ENCODE measurements at regions not wholly inside any gene's neighbourhood (a gene's known extent, or its start where the extent isn't known, plus 50 kb on each side); places are given as distances from the start of the nearest gene placed in this dataset.
"Not testable (repeated sequence)": the region's sequence is repeated elsewhere in the genome, so short reads cannot be mapped to it uniquely, and the experiment has no call there.

DNA sequence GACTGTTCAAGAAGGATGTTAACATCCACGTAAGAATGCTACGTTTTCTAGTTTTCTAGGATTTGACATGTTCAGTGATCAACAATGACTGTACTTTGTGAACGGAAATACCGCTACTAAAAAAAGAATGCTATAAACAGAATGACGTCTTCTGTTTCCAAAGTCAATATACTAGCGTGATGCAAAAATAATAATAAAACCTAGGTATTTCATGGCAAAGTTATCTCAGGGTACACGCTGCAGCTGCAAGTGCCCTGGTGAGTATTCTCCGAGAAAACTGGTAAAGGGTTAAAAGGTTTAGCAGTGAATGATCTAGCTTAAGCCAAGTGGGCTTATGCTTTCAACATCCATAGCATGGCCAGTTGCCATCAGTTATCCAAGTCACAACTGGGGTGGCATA is 653.3 kb upstream of the PFKP start:
- DNase-seq = no peak

DNA sequence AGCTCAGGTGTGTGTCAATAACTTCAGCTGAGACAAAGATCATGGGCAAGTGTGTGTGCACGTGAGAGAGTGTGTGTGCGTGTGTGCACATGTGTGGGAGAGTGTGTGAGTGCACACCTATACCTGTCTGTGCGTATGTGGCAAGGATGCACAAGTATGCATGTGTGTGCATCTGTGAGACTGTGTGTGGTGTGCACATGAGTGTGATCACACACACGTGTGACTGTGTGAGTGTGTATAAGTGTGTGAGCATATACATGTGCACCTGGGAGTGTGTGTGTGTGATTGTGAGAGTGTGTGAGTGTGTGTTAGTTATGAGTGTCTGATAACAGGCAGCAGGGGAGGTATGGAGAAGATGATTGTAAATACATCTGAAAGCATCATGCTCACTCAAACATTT is 657.3 kb upstream of the PFKP start:
- no peak for DNase-seq

DNA sequence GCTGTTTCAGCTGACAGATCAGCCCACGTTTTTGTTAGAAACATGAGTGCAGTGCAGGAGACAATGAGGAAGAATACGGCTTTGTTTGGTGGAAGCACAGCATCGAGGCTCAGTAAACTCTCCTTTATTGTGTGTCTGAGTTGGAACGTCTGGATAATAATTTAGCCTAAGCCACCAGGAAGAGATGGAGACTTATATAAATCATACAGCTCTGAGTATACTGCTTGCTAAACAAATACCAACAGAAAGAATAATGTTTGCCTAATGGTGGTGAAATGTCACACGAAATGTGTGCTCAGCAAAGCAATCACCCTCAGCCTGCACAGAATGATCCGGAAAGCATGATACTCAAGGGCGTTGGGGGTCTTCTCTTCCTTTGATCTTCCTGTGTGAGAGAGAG is 664.1 kb upstream of the ADARB2 start:
- DNase-seq = no peak

DNA sequence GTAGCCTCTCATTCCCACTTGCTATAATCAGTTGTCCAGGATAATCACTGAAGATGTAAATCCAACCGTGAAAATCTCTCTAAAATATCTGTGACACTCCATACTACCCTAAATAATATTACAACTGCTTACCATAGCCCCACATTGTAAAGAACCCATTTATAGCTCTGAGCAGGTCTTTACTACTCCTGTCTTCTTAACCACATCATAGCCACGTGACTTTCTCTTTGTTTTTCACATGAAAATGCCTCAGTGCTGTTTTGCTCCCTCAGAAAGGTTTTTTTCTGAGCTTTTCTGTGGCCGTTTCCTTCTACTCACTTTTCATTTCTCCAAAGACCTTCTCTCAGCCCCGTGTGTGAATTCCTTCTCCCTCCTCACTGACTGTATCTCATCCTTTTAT is 662.2 kb upstream of the ADARB2 start:
- DNase-seq = no peak

DNA sequence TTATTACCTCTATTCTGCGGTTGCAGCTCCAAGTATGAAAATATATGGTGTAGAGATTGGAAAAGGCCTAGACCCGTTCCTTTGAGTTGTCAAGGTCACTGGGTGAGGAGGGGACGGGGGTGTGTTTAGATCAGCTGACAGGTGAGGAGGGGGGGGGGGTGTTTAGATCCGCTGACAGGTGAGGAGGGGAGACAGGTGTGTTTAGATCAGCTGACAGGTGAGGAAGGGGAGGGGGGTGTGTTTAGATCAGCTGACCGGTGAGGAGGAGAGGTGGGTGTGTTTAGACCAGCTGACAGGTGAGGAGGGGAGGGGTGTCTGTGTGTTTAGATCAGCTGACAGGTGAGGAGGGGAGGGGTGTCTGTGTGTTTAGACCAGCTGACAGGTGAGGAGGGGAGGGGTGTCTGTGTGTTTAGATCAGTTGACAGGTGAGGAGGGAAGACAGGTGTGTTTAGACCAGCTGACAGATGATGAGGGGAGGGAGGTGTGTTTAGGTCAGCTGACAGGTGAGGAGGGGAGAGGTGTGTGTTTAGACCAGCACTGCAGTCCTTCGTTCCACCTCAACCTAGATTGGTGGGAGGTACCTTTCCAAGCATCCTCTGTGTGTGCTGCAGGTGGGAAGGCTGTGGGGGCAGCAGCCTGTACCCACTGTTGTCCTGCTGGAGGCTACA is 655.0 kb upstream of the ADARB2 start:
- no peak for DNase-seq

DNA sequence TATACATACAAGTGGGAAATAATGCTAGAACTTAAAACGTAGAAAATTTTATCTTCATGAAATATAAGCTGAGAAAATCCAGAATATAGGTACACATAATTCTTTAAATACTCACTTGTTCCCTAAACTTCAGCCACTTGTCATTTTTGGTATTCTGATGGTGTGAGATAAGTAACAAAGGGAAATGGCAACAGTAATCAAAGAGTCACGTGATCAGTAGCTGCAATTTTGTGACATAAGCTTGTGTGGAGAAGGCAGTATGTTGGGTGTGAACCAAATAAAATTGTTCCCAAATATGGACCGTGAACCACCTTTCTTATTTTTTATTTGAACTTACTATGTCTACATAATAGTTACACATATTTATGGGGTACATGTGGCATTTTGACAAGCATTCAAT is 650.3 kb upstream of the ADARB2 start:
- DNase-seq = no peak

DNA sequence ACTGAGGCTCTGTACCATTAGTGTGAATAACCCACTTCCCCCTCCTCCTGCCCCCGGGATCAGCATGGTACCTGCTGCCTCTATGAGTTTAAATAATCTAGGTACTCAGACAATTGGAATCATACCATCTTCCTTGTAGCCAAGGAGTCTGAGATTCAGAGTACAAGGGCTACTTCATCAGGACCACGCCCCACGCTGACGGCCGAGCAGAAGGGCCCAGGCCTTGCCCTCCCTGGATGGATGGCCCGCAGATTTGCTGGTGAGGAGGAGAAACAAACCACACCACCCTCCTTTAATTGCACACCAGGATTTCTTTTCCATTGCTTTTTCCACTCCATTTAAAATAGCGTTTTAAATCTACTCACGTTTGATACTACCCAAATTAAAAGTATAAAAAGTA is 649.9 kb upstream of the ADARB2 start:
- no peak for DNase-seq

DNA sequence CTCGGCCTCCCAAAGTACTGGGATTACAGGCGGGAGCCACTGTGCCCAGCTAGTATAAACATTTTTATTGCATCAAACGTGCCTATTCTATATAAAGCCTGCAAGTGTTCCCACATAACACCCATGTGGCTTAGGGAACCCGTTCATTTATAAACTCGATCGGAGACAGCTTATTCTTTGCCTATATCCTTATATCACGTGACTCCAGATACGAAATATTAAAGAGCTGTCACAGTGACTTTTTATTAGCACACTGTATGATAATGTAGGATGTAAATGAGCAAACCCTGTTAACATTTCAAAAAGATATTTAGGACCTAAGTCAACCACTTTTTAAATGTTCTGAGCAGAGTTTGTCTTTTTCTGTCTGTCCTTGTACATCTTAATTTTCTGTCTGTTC is 642.9 kb upstream of the ADARB2 start:
- DNase-seq = no peak

DNA sequence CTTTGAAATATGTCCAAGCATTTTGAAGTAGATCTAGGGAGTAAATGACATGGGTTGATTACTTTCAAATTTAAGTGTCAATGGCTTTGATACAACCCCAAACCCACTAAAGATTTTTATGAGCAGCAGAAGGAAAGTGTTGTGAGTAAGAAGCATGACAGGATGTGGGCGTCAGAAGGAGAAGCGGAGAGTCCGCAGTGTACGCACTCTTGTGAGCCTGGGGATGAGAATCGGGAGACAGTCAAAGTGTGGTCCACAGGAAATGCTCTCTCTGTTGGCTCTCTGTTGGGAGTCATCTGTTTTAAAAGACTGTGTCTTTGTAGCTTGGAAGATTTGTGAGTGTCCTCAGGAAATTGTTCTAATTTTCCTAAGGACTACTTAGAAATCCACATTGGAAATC is 629.8 kb upstream of the ADARB2 start:
- DNase-seq = no peak

DNA sequence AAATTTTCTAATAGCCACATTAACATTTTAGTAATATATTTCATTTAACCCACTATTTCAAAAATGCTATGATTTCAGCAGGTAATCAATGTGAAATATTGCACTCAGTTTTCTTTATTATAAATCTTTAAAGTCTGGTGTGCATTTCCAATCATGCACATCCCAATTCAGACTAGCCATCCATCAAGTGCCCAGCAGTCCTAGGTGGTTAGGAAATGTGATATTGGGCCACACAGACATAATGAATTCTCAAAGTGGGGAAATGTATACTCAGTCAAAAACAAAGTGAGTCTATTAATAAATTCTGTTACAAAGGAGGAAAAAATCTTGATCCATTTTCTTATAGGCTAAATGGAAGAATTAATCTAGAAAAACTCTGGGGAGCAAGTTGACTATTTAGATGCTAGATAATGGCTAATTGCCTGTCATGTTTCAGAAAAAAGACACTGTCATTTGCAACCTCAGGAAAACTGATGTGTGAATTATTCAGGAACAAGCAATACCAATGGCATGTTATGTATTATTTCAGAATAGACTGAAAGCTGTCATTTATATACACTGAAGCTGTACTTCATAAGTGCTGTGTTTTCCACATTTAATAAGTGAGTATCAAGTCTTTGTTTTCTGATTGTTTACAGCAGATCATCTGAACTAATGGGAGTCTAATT is 629.1 kb upstream of the ADARB2 start:
- no peak for DNase-seq

DNA sequence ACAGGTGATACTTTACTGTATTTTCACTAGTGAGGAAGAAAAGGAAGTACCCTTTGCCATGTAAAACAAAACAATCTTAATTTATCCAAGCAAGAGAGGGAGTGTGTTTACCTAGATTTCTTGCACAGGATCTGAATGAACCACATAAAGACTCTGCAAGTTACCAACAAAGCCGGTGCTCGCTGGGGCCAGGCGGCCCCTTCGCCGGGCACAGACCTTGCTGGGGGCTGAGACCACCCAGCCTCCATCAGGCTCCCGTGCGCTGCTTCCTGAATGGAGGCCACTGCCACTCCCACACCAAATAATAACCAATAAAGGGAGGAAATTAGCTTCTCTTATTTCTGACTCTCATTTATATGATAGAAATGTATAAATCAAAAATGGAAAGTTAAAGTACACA is 625.0 kb upstream of the ADARB2 start:
- DNase-seq = no peak

DNA sequence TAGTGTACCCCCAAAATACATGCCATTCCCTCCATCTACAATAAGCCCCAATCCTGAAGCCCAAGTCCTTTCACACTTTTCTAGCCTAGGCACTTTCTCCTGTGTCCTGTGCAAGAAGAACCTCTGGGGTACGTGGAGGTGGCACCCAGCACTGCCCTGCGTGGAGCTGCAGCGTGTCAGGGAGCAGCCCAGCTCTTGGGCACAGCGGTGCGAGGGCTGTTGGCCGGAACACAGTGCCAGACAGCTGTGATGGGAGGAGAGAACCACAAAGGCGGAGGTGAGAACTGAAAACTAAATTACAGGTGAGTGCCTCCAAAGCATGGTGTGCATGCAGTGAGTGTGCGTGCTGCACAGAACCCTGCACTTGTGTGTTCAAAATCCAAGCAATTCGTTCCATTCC is 621.3 kb upstream of the ADARB2 start:
- DNase-seq = no peak

DNA sequence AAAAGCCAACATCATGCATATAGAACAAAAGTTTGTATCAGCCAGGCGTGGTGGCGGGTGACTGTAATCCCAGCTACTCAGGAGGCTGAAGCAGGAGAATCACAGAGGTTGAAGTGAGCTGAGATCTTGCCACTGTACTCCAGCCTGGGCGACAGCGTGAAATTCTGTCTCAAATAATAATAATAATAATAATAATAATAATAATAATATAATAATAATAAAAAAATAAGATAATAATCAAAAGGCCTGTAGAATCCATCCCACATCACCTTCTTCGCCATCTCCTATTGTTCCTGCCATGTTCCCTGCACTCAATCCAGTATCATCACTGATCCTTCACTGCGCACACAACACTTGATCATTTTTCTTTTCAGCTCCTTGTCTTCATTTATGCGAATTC is 619.3 kb upstream of the ADARB2 start:
- no peak for DNase-seq

DNA sequence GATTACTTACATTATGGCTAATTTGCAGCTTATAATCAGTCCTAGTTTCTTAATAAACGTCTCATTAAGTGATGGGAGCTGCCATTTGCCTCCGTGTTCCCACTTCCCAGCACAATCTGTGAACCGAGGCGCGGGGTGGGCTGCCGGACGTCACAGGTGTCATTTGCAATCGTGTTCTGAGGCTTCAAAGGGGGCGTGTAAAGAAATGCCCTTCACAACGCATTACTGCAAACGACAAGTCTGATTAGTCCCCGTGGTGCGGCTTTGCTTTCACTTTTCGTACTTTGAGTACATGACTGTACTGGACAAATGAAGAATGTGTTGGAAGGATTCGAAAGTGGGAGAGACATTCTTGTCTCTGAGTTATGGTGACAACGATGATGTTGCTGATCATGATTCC is 614.2 kb upstream of the ADARB2 start:
- DNase-seq = no peak

DNA sequence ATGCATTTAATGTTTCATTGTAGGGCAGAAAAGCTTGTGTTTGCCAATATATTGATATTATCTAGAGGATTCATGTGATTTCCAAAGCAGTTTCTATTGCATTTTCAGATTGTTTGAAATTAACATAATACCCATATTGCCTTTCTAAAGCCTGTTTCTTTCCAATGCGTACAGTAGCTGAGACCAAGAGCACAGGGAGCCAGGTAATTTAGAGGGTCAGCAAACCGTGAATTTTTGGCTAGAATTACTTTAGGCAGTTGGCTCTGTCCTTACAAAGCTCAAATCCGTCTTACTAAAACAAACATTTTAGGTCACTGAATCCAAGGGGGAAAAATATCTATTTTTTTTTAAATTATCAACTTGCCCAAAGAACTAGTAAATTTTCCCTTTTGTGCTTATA is 604.9 kb upstream of the ADARB2 start:
- DNase-seq = no peak

DNA sequence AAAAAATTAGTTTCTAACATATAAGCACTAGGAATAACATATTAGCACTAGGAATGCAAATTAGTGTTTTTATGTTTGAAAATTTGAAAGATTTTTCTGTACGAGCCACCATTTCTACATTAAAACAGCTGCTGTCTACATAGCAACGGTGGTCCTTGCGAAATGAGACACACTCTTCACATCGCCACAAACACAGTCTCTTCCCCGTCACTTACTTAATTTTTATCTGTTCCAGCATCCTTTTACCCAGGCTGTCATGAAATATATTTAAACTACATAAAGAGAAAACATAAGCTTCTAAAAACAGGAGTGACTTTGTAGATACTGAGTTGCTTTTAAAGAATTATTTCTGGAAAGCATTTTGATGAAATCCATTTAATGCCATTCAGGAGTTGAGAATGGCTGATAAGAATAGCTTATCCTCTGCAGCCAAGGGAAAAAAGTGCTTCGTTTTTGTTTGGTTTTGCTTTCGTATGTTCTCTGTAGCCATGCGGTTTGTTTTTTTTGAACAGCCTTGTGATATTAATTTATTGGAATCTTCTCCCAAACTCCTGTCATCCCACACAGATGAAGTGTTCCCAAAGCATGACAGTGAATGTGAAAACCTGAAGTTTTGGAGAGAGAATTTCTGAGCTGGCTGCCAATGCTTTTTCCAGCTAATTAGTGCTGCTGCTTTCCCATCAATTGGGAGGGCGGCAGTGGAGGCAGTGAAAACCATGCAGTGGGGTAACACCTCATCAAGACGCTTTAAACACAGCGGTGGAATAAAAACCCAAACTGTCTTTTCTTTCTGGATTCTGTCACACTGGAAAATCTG is 603.7 kb upstream of the ADARB2 start:
- no peak for DNase-seq

DNA sequence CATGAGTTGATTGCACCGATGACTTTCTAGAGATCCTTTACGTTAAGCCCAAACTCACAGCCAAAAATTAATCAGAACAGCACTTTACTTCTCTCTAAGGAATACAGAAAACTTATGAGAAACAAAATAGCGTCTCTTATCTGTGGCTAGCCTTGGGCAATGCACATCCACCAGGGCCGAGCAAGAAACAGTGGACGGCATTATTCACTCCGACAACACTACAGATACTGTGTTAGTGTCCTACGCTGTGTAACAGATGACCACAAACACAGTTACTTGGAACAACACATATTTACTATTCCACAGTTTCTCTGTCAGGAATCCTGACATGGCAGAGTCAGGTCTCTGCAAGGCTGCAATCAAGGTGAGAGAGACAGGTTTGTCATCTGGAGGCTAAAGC is 598.3 kb upstream of the ADARB2 start:
- no peak for DNase-seq

DNA sequence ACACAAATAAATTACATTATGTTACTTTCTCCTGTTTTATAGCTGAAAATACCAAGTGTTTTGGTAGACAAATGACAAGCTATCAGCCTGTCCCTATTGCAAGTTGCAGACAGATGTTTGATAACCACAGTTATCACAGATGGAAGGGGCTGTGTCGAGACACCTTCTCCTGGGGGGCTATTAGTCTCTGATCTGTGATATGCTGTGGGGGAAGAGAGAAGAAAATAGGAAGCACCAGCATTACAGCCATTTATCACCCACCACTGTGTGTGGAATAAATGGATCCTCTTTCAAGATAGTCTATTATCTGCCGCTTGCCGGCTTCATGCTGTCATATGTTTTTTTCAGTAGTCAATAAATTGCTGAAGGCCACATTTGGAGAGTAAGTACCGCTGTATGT is 597.2 kb upstream of the ADARB2 start:
- DNase-seq = no peak

DNA sequence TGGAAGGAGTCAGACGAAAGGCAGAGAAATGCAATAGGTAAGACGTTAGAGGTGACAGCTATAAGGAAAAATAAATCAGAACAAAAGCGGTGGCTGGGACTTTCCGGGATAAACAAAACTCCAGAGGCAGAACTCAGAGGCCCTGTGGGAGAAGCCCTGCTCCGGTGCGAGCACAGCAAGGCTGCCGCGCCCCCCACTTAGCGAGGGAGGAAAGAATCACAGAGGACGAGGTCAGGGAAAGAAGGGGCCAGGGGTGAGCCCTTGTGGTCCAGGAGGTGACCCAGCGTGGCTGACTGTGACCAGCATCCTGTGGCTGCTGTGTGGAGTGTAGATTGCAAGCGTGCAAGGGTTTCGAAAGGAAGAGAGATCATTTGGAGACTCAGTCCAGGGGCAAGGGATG is 591.8 kb upstream of the ADARB2 start:
- DNase-seq = no peak

DNA sequence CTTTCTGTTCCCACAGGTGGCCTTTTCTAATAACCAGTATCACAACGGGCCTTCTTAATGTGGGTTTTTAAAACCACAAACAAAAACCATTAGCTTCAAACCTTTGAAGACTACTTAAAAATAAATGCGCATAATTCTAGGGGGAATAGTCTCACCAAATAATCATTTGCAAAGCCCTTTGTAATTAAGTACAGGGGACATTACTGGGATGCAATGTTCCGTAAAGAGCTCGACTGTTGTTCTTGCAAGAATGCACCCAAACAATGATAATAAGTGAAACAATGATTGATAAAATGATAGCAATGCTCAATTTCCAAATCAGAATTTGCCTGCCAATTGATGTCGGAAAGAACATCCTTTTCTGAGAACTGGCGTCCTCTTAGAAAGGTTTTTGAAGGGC is 589.1 kb upstream of the ADARB2 start:
- no peak for DNase-seq

DNA sequence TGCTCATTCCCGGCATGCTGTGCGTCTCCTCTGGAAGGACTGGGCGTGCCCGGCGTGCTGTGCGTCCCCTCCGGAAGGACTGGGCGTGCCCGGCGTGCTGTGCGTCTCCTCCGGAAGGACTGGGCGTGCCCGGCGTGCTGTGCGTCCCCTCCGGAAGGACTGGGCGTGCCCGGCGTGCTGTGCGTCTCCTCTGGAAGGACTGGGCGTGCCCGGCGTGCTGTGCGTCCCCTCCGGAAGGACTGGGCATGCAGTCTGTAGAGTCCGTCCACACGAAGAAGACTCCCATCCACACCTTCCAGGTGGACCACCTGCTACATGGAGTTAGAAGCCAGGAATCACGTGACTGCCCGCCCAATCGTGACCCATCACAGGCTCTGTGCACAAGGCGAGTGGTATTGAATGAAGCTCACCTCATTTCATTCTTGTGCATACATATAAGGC is 577.7 kb upstream of the ADARB2 start:
- DNase-seq = not testable (repeated sequence)

DNA sequence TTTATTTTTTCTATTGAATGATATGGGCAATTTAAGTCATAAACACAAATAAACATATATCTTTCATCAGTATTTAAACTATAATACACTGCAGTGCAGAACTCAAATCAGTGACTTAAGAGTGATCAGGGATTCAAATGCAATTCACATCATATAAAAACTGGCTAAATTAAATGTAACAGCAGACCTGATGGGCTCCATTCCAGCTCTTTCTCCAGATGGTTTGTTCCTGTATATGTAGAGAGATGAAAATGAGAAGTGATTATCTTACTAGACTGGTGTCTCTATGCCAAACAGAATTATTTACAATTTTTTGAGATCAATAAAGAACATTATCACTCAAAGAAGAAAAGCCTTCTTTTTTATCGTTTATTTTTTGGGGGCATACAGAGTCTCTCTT is 568.8 kb upstream of the ADARB2 start:
- DNase-seq = no peak

DNA sequence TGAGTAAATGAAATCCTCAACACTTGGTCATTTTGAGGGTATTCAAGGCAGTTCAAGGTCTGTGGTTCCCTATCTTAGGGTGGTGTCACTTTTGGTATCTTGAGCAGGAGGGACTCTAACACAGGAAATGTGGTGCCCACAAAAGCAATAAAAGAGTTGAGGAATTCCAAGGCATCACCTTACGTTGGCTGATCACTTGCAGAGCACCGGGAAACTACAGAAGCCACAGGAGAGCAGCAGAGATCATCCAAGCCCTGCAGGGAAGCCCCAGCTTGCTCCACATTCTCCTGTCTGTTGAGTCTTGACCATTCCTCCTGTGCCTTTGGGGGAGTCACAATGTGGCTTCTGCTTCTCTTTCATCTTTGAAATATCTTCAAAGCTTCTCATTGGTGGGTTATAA is 565.8 kb upstream of the ADARB2 start:
- no peak for DNase-seq

DNA sequence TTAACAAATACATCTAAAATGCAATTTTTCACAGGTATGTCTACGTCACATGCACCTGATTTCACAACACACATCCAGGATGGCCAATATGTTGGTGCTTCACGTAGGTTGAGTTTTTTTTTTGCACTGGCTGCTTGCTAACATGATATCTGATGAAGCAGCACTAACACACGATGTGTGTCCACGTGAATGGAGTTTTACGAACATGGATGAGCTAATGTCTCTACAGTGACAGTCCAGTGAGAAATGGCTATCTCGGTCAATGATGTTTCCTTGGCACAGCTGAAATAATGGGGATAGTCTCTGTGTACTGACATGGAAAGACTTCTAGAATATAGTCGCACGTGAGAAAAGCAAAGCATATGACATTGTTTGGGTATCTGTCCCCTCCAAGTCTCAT is 563.9 kb upstream of the ADARB2 start:
- no peak for DNase-seq
